Endothelial cell of umbilical vein (primary cell): ENCODE measurements at regions not wholly inside any gene's neighbourhood (a gene's known extent, or its start where the extent isn't known, plus 50 kb on each side); places are given as distances from the start of the nearest gene placed in this dataset.

Experiments
- BruUV-seq: library from RNA; stranded (reverse); fragments of 400-500 nt; replicated peaks from 2 replicates; lab custom pipeline; 2021; lab: Mats Ljungman, UMichigan
- CTCF ChIA-PET: fragments of 300-600, 350-600 bp; sonication (Branson Sonifier 250); formaldehyde crosslinking; loops from one replicate; lab custom pipeline; 2021; ENCODE audit warnings: antibody characterized with exemption, inconsistent platforms; lab: Charles Lee
- POLR2A ChIA-PET: fragments of 300-600, 350-600 bp; sonication (Branson Sonifier 250); formaldehyde crosslinking; loops from one replicate; lab custom pipeline; 2021; ENCODE audit warnings: antibody characterized with exemption, inconsistent platforms; lab: Charles Lee
- DNase-seq: peaks from one replicate; pipeline ENCODE4 v3.0.0-alpha.2; 2011; ENCODE audit warnings: low read depth, low spot score
- FAIRE-seq: peaks from 2 replicates; lab custom pipeline; 2011; peaks lifted over from hg19 to GRCh38; lab: Jason Lieb, UNC
- H2AFZ ChIP-seq: 2 replicates; pipeline ENCODE4 v1.6.0; 2012; ENCODE audit warnings: low read depth, low read length, control low read depth, inconsistent platforms
- H3K27ac ChIP-seq: 2 replicates; pipeline ENCODE4 v1.5.1; 2011; ENCODE audit warnings: low read depth, mild to moderate bottlenecking, control low read depth, low read length, moderate library complexity; ENCODE audit not compliant: insufficient read depth
- H3K27me3 ChIP-seq, 2 experiments: 2 replicates each; pipeline versions ENCODE4 v1.6.0 to v1.6.1; 2011; ENCODE audit warnings: low read length in 2 of 2, mixed read lengths in 1 of 2; ENCODE audit not compliant: control insufficient read depth in 2 of 2, insufficient read depth in 2 of 2
- H3K36me3 ChIP-seq, 2 experiments: 2 replicates in 1 of 2; 3 replicates in 1 of 2; pipeline ENCODE4 v1.5.1; 2011; ENCODE audit warnings: low read length in 2 of 2, mild to moderate bottlenecking in 1 of 2, moderate library complexity in 1 of 2; ENCODE audit not compliant: control insufficient read depth in 2 of 2, insufficient read depth in 2 of 2; ENCODE audit errors: extremely low read depth in 1 of 2
- H3K4me1 ChIP-seq: 3 replicates; pipeline ENCODE4 v1.5.1; 2011; ENCODE audit warnings: mild to moderate bottlenecking, low read length; ENCODE audit not compliant: control insufficient read depth, insufficient read depth; ENCODE audit errors: extremely low read depth
- H3K4me2 ChIP-seq: 2 replicates; pipeline ENCODE4 v1.6.1; 2011; ENCODE audit warnings: low read length, control low read depth, mixed read lengths; ENCODE audit not compliant: insufficient read depth
- H3K4me3 ChIP-seq, 3 experiments: fragments of 200-600 bp in 1 of 3; sonication (generic), shearing (Covaris generic) in 1 of 3; replicated peaks in 1 of 3; 2 replicates each; pipeline ENCODE4 v1.5.1; 2011 to 2016; ENCODE audit warnings: control low read depth in 3 of 3, low read length in 3 of 3, mild to moderate bottlenecking in 2 of 3, inconsistent platforms in 1 of 3, low read depth in 1 of 3, moderate library complexity in 1 of 3; ENCODE audit not compliant: insufficient read depth in 1 of 3
- H3K79me2 ChIP-seq: 2 replicates; pipeline ENCODE4 v1.6.0; 2012; ENCODE audit warnings: low read length, inconsistent platforms; ENCODE audit not compliant: control insufficient read depth, insufficient read depth
- H3K9ac ChIP-seq: replicated peaks from 2 replicates; pipeline ENCODE3; 2011; ENCODE audit warnings: low read length, control low read depth; ENCODE audit not compliant: insufficient read depth; ENCODE audit errors: extremely low read depth
- H3K9me1 ChIP-seq: replicated peaks from 3 replicates; pipeline ENCODE4 v1.6.0; 2011; ENCODE audit warnings: mild to moderate bottlenecking, low read length; ENCODE audit not compliant: control insufficient read depth, insufficient read depth; ENCODE audit errors: extremely low read depth
- H3K9me3 ChIP-seq: replicated peaks from 2 replicates; pipeline ENCODE4 v1.5.1; 2012; ENCODE audit warnings: low read length, inconsistent platforms; ENCODE audit not compliant: control insufficient read depth, insufficient read depth
- H4K20me1 ChIP-seq: replicated peaks from 2 replicates; pipeline ENCODE3; 2011; ENCODE audit warnings: mild to moderate bottlenecking, low read length; ENCODE audit not compliant: control insufficient read depth, insufficient read depth; ENCODE audit errors: extremely low read depth
- EZH2 ChIP-seq: IDR thresholded peaks from 2 replicates; pipeline ENCODE4 v1.6.1; 2012; ENCODE audit warnings: borderline replicate concordance, low read depth, mild to moderate bottlenecking, moderate library complexity, low read length, inconsistent platforms; ENCODE audit not compliant: severe bottlenecking
- FOS ChIP-seq: IDR thresholded peaks from 2 replicates; pipeline ENCODE4 v1.6.1; 2011; ENCODE audit warnings: mild to moderate bottlenecking, low read length, moderate library complexity, borderline replicate concordance; ENCODE audit not compliant: insufficient read depth
- GATA2 ChIP-seq: IDR thresholded peaks from 2 replicates; pipeline ENCODE4 v1.7.0; 2011; ENCODE audit warnings: low read depth, mild to moderate bottlenecking, moderate library complexity, mixed read lengths, low read length; ENCODE audit not compliant: insufficient read length, insufficient read depth
- JUN ChIP-seq: IDR thresholded peaks from 2 replicates; pipeline ENCODE4 v1.6.1; 2011; ENCODE audit warnings: borderline replicate concordance, low read depth; ENCODE audit not compliant: insufficient read length, insufficient read depth
- MYC ChIP-seq: IDR thresholded peaks from one replicate; pipeline ENCODE4 v1.6.1; 2011; ENCODE audit warnings: mild to moderate bottlenecking, low read depth, low read length
- POLR2A ChIP-seq: IDR thresholded peaks from 2 replicates; pipeline ENCODE4 v1.6.1; 2012; ENCODE audit warnings: low read depth, mild to moderate bottlenecking, control low read depth, low read length
- POLR2AphosphoS5 ChIP-seq: IDR thresholded peaks from 2 replicates; pipeline ENCODE4 v1.6.1; 2012; ENCODE audit warnings: low read depth, mild to moderate bottlenecking, control low read depth, low read length, moderate library complexity; ENCODE audit not compliant: insufficient read depth
- dilution Hi-C: fragments of 300-500 bp; cut with MboI; formaldehyde crosslinking; loops from one replicate; pipeline ENCODE4 v1.15.0; 2019; ENCODE audit warnings: low sequenced_read_pairs; ENCODE audit not compliant: extremely low pct_ligation_motif_present
- intact Hi-C: fragments of 100-400 bp; cut with micrococcal nuclease; formaldehyde crosslinking; loops from one replicate; pipeline ENCODE4 v1.10.0; 2022
- TF ChIP-seq, protein P1 (sequence below), 2 donors: IDR thresholded peaks; 1 replicate in 1 of 2; 2 replicates in 1 of 2; pipeline ENCODE4 v1.5.1; 2011; ENCODE audit warnings: low read length in 2 of 2, mild to moderate bottlenecking in 2 of 2, moderate library complexity in 2 of 2, control low read depth in 1 of 2, inconsistent platforms in 1 of 2, low read depth in 1 of 2; ENCODE audit not compliant: insufficient read depth in 1 of 2; ENCODE audit errors: extremely low read depth in 1 of 2
- TF ChIP-seq, protein P2 (sequence below): IDR thresholded peaks from 2 replicates; pipeline ENCODE4 v1.6.1; 2011; ENCODE audit not compliant: insufficient read depth, insufficient read length

DNA sequence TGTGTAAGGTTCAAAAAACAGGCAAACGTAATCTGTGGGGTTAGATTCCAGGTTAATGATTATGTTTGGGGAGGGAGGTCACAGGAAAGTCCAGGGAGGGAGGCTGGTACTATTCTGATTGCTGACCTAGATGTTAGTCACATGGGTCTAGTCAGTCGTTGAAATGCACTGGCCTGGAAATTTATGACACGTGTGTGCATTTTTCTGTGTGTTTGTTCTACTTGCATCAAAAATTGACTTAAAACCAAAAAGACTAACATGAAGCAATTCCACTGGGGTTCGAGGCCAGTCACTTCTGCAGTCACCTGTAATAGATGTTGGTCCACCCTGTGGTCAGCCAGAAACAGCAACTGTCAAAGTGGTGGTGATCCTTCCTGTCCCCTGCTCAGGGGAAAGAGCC lies 104.2 kb upstream of the MLN start:
- intact Hi-C loops: no loop called here
- FAIRE-seq: no peak

DNA sequence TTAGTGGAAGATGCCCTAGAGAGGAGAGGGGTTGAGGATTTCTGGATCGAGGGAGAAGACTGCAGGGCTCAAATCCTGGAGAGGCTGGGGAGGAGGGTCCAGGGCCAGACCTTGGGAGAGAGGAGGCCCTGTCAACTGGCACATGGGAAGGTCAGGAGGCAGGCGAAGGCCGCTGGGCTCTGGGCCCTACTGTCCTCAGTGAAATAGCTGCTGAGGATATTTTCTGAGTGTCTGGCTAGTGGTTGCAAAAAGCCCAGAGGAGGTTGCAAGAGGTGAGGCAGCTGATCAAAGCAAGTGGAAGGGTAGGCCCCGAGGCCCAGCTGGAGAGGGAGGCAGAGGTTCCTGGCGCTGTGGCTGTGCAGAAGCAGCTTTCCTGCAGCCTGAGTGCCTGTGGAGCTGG lies 103.4 kb upstream of the MLN start:
- H2AFZ ChIP-seq: no peak overlapping the region
- dilution Hi-C loops: no loop called here
- H3K4me3 ChIP-seq: no peak overlapping the region
- no peaks in the 10 kb centered on the region for H3K36me3 ChIP-seq
- H3K4me2 ChIP-seq: no peak overlapping the region
- DNase-seq (no peak), FAIRE-seq (no peak)
- H3K79me2 ChIP-seq: no peaks in the 10 kb centered on the region
- TF ChIP-seq, protein P1, sequence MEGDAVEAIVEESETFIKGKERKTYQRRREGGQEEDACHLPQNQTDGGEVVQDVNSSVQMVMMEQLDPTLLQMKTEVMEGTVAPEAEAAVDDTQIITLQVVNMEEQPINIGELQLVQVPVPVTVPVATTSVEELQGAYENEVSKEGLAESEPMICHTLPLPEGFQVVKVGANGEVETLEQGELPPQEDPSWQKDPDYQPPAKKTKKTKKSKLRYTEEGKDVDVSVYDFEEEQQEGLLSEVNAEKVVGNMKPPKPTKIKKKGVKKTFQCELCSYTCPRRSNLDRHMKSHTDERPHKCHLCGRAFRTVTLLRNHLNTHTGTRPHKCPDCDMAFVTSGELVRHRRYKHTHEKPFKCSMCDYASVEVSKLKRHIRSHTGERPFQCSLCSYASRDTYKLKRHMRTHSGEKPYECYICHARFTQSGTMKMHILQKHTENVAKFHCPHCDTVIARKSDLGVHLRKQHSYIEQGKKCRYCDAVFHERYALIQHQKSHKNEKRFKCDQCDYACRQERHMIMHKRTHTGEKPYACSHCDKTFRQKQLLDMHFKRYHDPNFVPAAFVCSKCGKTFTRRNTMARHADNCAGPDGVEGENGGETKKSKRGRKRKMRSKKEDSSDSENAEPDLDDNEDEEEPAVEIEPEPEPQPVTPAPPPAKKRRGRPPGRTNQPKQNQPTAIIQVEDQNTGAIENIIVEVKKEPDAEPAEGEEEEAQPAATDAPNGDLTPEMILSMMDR (IDR thresholded peaks at IDR 0.05; ENCODE audit: extremely low read depth in 1 of 2, insufficient read depth in 1 of 2, low read depth in 1 of 2, low read length in 2 of 2): no peak
- TF ChIP-seq POLR2AphosphoS5 (no peak), JUN (no peak), GATA2 (no peak), FOS (no peak), MYC (no peak), POLR2A (no peak), EZH2 (no peak)
- TF ChIP-seq, protein P2, sequence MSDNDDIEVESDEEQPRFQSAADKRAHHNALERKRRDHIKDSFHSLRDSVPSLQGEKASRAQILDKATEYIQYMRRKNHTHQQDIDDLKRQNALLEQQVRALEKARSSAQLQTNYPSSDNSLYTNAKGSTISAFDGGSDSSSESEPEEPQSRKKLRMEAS: no peak
- intact Hi-C loops: no loop called here
- CTCF ChIA-PET: interaction anchor here (0.9 to 1.2 kb wide), 3 partner anchors 10 to 659 kb away, joined by 4 to 5 read pairs (median 4); no protein-coding TSS in a partner anchor
- POLR2A ChIA-PET: no interaction called here
- no peak overlapping the region for H3K27ac ChIP-seq
- no peaks in the 10 kb centered on the region for H3K4me1 ChIP-seq
- no peaks in the 10 kb centered on the region for H3K9me1 ChIP-seq
- BruUV-seq: no TSS peak
- peaks cover 9% of the 10 kb centered on the region in 2 experiments for H3K27me3 ChIP-seq
- H3K9ac ChIP-seq: no peak overlapping the region
- H4K20me1 ChIP-seq: no peaks in the 10 kb centered on the region
- no peaks in the 10 kb centered on the region for H3K9me3 ChIP-seq

More for the DNA sequence above, 104.2 kb upstream of the MLN start:
- ChIA-PET POLR2A (no interaction called here), CTCF (interaction anchor here (1.2 kb wide), 2 partner anchors 10 to 137 kb away, joined by 4 to 5 read pairs; no protein-coding TSS in a partner anchor)
- Histone ChIP-seq H3K4me1 (no peaks in the 10 kb centered on the region), H4K20me1 (no peaks in the 10 kb centered on the region), H3K9me3 (no peaks in the 10 kb centered on the region), H3K9me1 (no peaks in the 10 kb centered on the region), H2AFZ (no peak overlapping the region), H3K9ac (no peak overlapping the region), H3K4me3 (no peak overlapping the region), H3K79me2 (no peaks in the 10 kb centered on the region), H3K27ac (no peak overlapping the region), H3K4me2 (no peak overlapping the region), H3K27me3 (peaks cover 7 to 10% of the 10 kb centered on the region in 2 experiments), H3K36me3 (no peaks in the 10 kb centered on the region)
- TF ChIP-seq POLR2A (no peak), POLR2AphosphoS5 (no peak), FOS (no peak), MYC (no peak), EZH2 (no peak), GATA2 (no peak)
- TF ChIP-seq, protein P1 (IDR thresholded peaks at IDR 0.05; ENCODE audit: extremely low read depth in 1 of 2, insufficient read depth in 1 of 2, low read depth in 1 of 2, low read length in 2 of 2): no peak
- dilution Hi-C loops: no loop called here
- no peak for DNase-seq
- no TSS peak for BruUV-seq
